ENCODE measurements at regions not wholly inside any gene's neighbourhood (a gene's known extent, or its start where the extent isn't known, plus 50 kb on each side); places are given as distances from the start of the nearest gene placed in this dataset.

- no peak for DNase-seq (ENCODE audit: low read depth in 3 of 3)
Observed at GRCh38 chr6:128827675-128828464, 55.1 kb upstream of the LAMA2 start.

GRCh38 chr6:128826606-128827005 lies 56.3 kb upstream of the LAMA2 start:
- no peak for DNase-seq (ENCODE audit: low read depth in 3 of 3)

GRCh38 chr6:128822271-128822670 lies 60.7 kb upstream of the LAMA2 start:
- no peak for DNase-seq (ENCODE audit: low read depth in 3 of 3)

GRCh38 chr6:128821116-128821515 lies 61.8 kb upstream of the LAMA2 start:
- DNase-seq (ENCODE audit: low read depth in 3 of 3), result no peak

GRCh38 chr6:128808856-128809255 lies 74.1 kb upstream of the LAMA2 start:
- no peak for DNase-seq (ENCODE audit: low read depth in 3 of 3)

GRCh38 chr6:128807577-128807976 lies 75.4 kb upstream of the LAMA2 start:
- no peak for DNase-seq (ENCODE audit: low read depth in 3 of 3)

- no peak for DNase-seq (ENCODE audit: low read depth in 3 of 3)
Observed at GRCh38 chr6:128806261-128806660, 76.7 kb upstream of the LAMA2 start.

- DNase-seq (ENCODE audit: low read depth in 3 of 3), result no peak
Observed at GRCh38 chr6:128803911-128804310, 79.0 kb upstream of the LAMA2 start.

GRCh38 chr6:128801621-128802020 lies 81.3 kb upstream of the LAMA2 start:
- DNase-seq (ENCODE audit: low read depth in 3 of 3), result no peak

GRCh38 chr6:128784266-128784665 lies 98.7 kb upstream of the LAMA2 start:
- no peak for DNase-seq (ENCODE audit: low read depth in 3 of 3)

- no peak for DNase-seq (ENCODE audit: low read depth in 3 of 3)
Observed at GRCh38 chr6:128768187-128768586, 114.8 kb upstream of the LAMA2 start.

- DNase-seq (ENCODE audit: low read depth in 3 of 3), result no peak
Observed at GRCh38 chr6:128767705-128768104, 115.2 kb upstream of the LAMA2 start.

- no peak for DNase-seq (ENCODE audit: low read depth in 3 of 3)
Observed at GRCh38 chr6:128767150-128767549, 115.8 kb upstream of the LAMA2 start.

- no peak for DNase-seq (ENCODE audit: low read depth in 3 of 3)
Observed at GRCh38 chr6:128763599-128764300, 119.2 kb upstream of the LAMA2 start.

GRCh38 chr6:128759901-128760300 lies 123.0 kb upstream of the LAMA2 start:
- DNase-seq (ENCODE audit: low read depth in 3 of 3), result no peak

GRCh38 chr6:128759447-128759846 lies 123.5 kb upstream of the LAMA2 start:
- no peak for DNase-seq (ENCODE audit: low read depth in 3 of 3)

- no peak for DNase-seq (ENCODE audit: low read depth in 3 of 3)
Observed at GRCh38 chr6:128757961-128758360, 125.0 kb upstream of the LAMA2 start.

GRCh38 chr6:128754658-128755256 lies 128.2 kb upstream of the LAMA2 start:
- DNase-seq (ENCODE audit: low read depth in 3 of 3), result no peak

GRCh38 chr6:128743974-128744765 lies 138.8 kb upstream of the LAMA2 start:
- DNase-seq (ENCODE audit: low read depth in 3 of 3), result no peak

GRCh38 chr6:128742900-128743299 lies 140.0 kb upstream of the LAMA2 start:
- no peak for DNase-seq (ENCODE audit: low read depth in 3 of 3)

- no peak for DNase-seq (ENCODE audit: low read depth in 3 of 3)
Observed at GRCh38 chr6:128740951-128741350, 142.0 kb upstream of the LAMA2 start.

GRCh38 chr6:128739112-128739511 lies 143.8 kb upstream of the LAMA2 start:
- DNase-seq (ENCODE audit: low read depth in 3 of 3), result no peak

Measured in stimulated activated CD4-positive, alpha-beta T cell treated with anti-CD3 and anti-CD28 coated beads, TNF-alpha, amount 100 ng/mL, for 24 hours (primary cell).